Sigmoid colon (tissue), 6 donors: ENCODE measurements at regions not wholly inside any gene's neighbourhood (a gene's known extent, or its start where the extent isn't known, plus 50 kb on each side); places are given as distances from the start of the nearest gene placed in this dataset.

ENCODE experiments used
- DNase-seq: peaks from one replicate; pipeline ENCODE4 v3.0.0-alpha.2; 2019
- H3K27ac ChIP-seq, 4 donors: fragments of 200-600 bp; sonication (generic); one replicate each; pipeline ENCODE4 v1.5.1; 2016 to 2019; ENCODE audit warnings: mild to moderate bottlenecking in 1 of 4
- H3K27me3 ChIP-seq, 3 donors: fragments of 200-600 bp; sonication (generic); one replicate each; pipeline ENCODE4 v1.5.1; 2019; ENCODE audit warnings: mild to moderate bottlenecking in 1 of 3
- H3K36me3 ChIP-seq, 4 donors: fragments of 200-600 bp; sonication (generic); one replicate each; pipeline ENCODE4 v1.5.1; 2016 to 2019
- H3K4me1 ChIP-seq, 4 donors: fragments of 200-600 bp; sonication (generic); one replicate each; pipeline ENCODE4 v1.5.1; 2017 to 2019
- H3K4me3 ChIP-seq, 4 donors: fragments of 200-600 bp; sonication (generic); one replicate each; pipeline ENCODE4 v1.5.1; 2017 to 2019; ENCODE audit warnings: mild to moderate bottlenecking in 2 of 4, moderate library complexity in 1 of 4
- H3K9me3 ChIP-seq, 4 donors: fragments of 200-600 bp in 3 of 4; sonication (generic) in 3 of 4; one replicate each; pipeline versions ENCODE4 v1.5.1 to v1.6.1; 2013 to 2019
- CTCF ChIP-seq, 4 experiments: fragments of 450-650 bp in 3 of 4; fragments of 200-600 bp in 1 of 4; IDR thresholded peaks; one replicate each; pipeline ENCODE4 v1.5.1; 2016 to 2019; ENCODE audit warnings: antibody characterized with exemption in 4 of 4, mild to moderate bottlenecking in 3 of 4, moderate library complexity in 2 of 4
- EP300 ChIP-seq, 4 donors: sonication (generic); formaldehyde crosslinking; IDR thresholded peaks; one replicate each; pipeline ENCODE4 v1.6.1; 2017; ENCODE audit warnings: antibody characterized with exemption in 4 of 4
- POLR2A ChIP-seq, 2 donors: fragments of 450-650 bp; IDR thresholded peaks; one replicate each; pipeline ENCODE4 v1.6.1; 2016; ENCODE audit warnings: antibody characterized with exemption in 2 of 2, mild to moderate bottlenecking in 2 of 2, moderate library complexity in 2 of 2
- POLR2AphosphoS5 ChIP-seq, 4 donors: sonication (generic); formaldehyde crosslinking; IDR thresholded peaks; one replicate each; pipeline ENCODE4 v1.6.1; 2017; ENCODE audit warnings: antibody characterized with exemption in 4 of 4
- WGBS, 2 donors: extraction: QIAGEN DNeasy Blood & Tissue Kit; methylation state at CpG; one replicate each; pipeline ENCODE4 v1.1.7; 2013; 5-methylcytosine and 5-hydroxymethylcytosine counted together
- intact Hi-C: fragments of 100-400 bp; cut with DNase I; formaldehyde crosslinking; loops from one replicate; pipeline ENCODE4 v1.15.1; 2023
- donor health status: healthy with polysubstance abuse.
- donor health status: healthy.

GRCh38 chr12:24605916-24606315, 343.0 kb downstream of the BCAT1 start:
- Histone ChIP-seq H3K4me1 (no peaks in the 10 kb centered on the region), H3K36me3 (no peaks in the 10 kb centered on the region), H3K27me3 (no peaks in the 10 kb centered on the region), H3K27ac (no peak overlapping the region), H3K4me3 (no peak overlapping the region), H3K9me3 (no peaks in the 10 kb centered on the region)
- DNase-seq: no peak
- intact Hi-C loops: no loop called here
- 70 to 85% methylated on average over 4 of the region's 4 CpGs for WGBS, 2 donors
- TF ChIP-seq POLR2AphosphoS5 (IDR thresholded peaks at IDR 0.05): no peak
- TF ChIP-seq CTCF (IDR thresholded peaks at IDR 0.05): no peak
- no peak for TF ChIP-seq POLR2A (IDR thresholded peaks at IDR 0.05)
- TF ChIP-seq EP300 (IDR thresholded peaks at IDR 0.05): no peak

- Histone ChIP-seq H3K4me1 (no peaks in the 10 kb centered on the region), H3K27me3 (no peaks in the 10 kb centered on the region), H3K36me3 (no peaks in the 10 kb centered on the region), H3K27ac (no peak overlapping the region), H3K9me3 (no peaks in the 10 kb centered on the region), H3K4me3 (no peak overlapping the region)
- TF ChIP-seq EP300 (IDR thresholded peaks at IDR 0.05) (no peak), CTCF (IDR thresholded peaks at IDR 0.05) (no peak), POLR2A (IDR thresholded peaks at IDR 0.05) (no peak), POLR2AphosphoS5 (IDR thresholded peaks at IDR 0.05) (no peak)
- intact Hi-C loops: no loop called here
- no peak for DNase-seq
- WGBS, 2 donors: 40 to 61% methylated on average over 3 of the region's 3 CpGs
Observed at GRCh38 chr12:24605466-24605865, 343.4 kb downstream of the BCAT1 start.

- no peaks in the 10 kb centered on the region for H3K36me3 ChIP-seq
- no peak overlapping the region for H3K4me3 ChIP-seq
- H3K9me3 ChIP-seq: no peaks in the 10 kb centered on the region
- intact Hi-C loops: no loop called here
- H3K27ac ChIP-seq: no peak overlapping the region
- H3K27me3 ChIP-seq: no peaks in the 10 kb centered on the region
- WGBS, 2 donors: 68 to 75% methylated on average over 3 of the region's 3 CpGs
- DNase-seq: no peak
- TF ChIP-seq CTCF (IDR thresholded peaks at IDR 0.05) (no peak), POLR2A (IDR thresholded peaks at IDR 0.05) (no peak), EP300 (IDR thresholded peaks at IDR 0.05) (no peak), POLR2AphosphoS5 (IDR thresholded peaks at IDR 0.05) (no peak)
- no peaks in the 10 kb centered on the region for H3K4me1 ChIP-seq
Observed at GRCh38 chr12:24603371-24603770, 345.5 kb downstream of the BCAT1 start.

- 36 to 65% methylated on average over 1 of the region's 1 CpG for WGBS, 2 donors
- intact Hi-C loops: no loop called here
- H3K4me3 ChIP-seq: no peak overlapping the region
- TF ChIP-seq POLR2AphosphoS5 (IDR thresholded peaks at IDR 0.05) (no peak), EP300 (IDR thresholded peaks at IDR 0.05) (no peak)
- H3K27ac ChIP-seq: no peak overlapping the region
- H3K9me3 ChIP-seq: no peaks in the 10 kb centered on the region
- H3K36me3 ChIP-seq: no peaks in the 10 kb centered on the region
- no peak for DNase-seq
- no peaks in the 10 kb centered on the region for H3K27me3 ChIP-seq
- H3K4me1 ChIP-seq: no peaks in the 10 kb centered on the region
Observed at GRCh38 chr12:24600996-24601395, 347.9 kb downstream of the BCAT1 start.

GRCh38 chr12:24600551-24600950, 348.4 kb downstream of the BCAT1 start:
- Histone ChIP-seq H3K4me1 (no peaks in the 10 kb centered on the region), H3K27me3 (no peaks in the 10 kb centered on the region), H3K36me3 (no peaks in the 10 kb centered on the region), H3K9me3 (no peaks in the 10 kb centered on the region), H3K27ac (no peak overlapping the region), H3K4me3 (no peak overlapping the region)
- TF ChIP-seq POLR2AphosphoS5 (IDR thresholded peaks at IDR 0.05): no peak
- TF ChIP-seq POLR2A (IDR thresholded peaks at IDR 0.05): no peak
- TF ChIP-seq EP300 (IDR thresholded peaks at IDR 0.05): no peak
- no peak for TF ChIP-seq CTCF (IDR thresholded peaks at IDR 0.05)
- 61 to 82% methylated on average over 4 of the region's 4 CpGs for WGBS, 2 donors
- intact Hi-C loops: no loop called here
- DNase-seq: no peak
